Activated CD4-positive, CD25-positive, alpha-beta regulatory T cell treated with anti-CD3 and anti-CD28 coated beads, Interleukin-2, amount 50 U/mL, for 24 hours (primary cell): ENCODE measurements at regions not wholly inside any gene's neighbourhood (a gene's known extent, or its start where the extent isn't known, plus 50 kb on each side); places are given as distances from the start of the nearest gene placed in this dataset.

Experiments
- ATAC-seq, 2 donors: fragments of 150-1000 bp; cut with Tn5 transposase; one replicate each; pipeline ENCODE4 v1.10.0; 2021; ENCODE audit warnings: mild to moderate bottlenecking in 1 of 2, moderate library complexity in 1 of 2

DNA sequence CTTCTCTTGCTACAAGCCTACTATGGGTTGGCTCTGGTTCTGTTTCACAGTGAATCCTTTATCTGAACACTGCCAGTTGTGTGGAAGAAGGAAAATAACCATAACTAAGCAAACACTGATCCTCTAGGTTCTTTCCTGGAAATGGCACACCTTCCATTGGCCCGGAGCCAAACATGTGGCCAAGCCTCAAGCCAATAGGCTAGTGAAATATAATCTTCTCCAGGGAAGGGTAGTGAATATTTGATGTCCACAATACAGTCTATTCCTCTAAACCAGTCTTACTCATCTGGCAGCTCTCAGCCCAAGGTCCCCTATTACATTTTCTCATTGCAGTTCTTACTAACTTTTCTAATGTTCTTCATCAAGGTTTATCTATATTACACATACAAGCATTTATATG lies 921.3 kb downstream of the TUSC7 start:
- ATAC-seq: no peak

- ATAC-seq: no peak
Observed at GRCh38 chr3:117631781-117632180, 922.2 kb downstream of the TUSC7 start.

DNA sequence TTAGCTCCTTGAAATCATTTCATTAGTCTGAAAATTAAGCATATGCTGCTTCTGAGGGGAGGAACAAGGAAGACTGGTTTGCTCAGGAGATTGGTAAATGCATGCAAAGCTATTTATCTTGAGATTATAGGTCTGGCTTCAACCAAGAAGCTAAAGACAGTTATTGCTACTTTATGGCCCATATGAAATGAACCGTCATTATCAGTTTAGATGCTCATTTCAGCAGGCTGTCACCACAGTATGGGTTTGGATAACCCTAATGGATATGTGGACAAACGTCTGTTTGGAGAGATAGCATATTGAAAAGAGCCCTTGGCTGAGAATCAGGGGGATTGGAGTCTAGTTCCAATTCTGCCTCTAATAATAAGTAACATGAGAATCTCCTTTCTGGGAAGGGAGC lies 922.6 kb downstream of the TUSC7 start:
- ATAC-seq: no peak

DNA sequence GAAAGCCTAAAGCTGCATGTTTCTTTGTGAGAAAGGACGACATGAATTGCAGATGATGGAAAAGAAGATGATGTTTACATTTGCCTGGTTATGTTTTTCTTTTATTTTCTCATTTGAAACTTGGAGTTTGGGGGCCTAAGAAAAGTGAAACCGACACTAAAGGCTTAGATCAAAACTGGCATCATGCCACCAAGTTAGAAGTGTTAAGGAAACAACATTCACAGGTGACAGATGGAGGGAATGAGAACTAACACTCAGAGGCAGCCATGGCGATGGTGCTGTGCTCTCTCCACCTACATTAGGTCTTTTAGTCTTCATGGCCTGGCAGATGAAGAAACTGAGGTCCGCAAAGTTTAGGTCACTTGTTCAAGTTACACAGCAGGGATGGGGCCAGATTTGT lies 923.6 kb downstream of the TUSC7 start:
- no peak for ATAC-seq

DNA sequence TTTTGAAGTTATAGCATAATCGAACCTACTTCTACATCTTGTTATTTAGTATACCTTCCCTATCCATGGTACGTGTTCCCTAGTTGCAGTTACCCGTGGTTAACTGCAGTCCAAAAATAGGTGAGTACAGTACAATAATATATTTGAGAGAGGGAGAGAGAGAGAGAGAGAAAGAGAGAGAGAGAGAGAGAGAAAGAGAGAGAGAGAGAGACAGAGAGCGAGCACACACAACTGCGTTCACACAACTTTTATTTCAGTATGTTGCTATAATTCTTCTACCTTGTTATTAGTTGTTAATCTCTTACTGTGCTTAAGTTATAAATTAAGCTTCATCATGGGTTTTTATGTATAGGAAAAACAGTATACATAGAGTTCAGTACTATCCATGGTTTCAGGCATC lies 928.1 kb downstream of the TUSC7 start:
- no peak for ATAC-seq

- no peak for ATAC-seq
Observed at GRCh38 chr3:117644203-117644602, 934.6 kb downstream of the TUSC7 start.

- no peak for ATAC-seq
Observed at GRCh38 chr3:117645561-117646242, 936.1 kb downstream of the TUSC7 start.

GRCh38 chr3:117647435-117647834 lies 937.9 kb downstream of the TUSC7 start:
- ATAC-seq: no peak

- no peak for ATAC-seq
Observed at GRCh38 chr3:117651246-117651645, 941.7 kb downstream of the TUSC7 start.

- ATAC-seq: no peak
Observed at GRCh38 chr3:117656391-117656790, 946.8 kb downstream of the TUSC7 start.

- no peak for ATAC-seq
Observed at GRCh38 chr3:117657278-117657677, 947.7 kb downstream of the TUSC7 start.

- ATAC-seq: no peak
Observed at GRCh38 chr3:117660941-117661817, 951.6 kb downstream of the TUSC7 start.

DNA sequence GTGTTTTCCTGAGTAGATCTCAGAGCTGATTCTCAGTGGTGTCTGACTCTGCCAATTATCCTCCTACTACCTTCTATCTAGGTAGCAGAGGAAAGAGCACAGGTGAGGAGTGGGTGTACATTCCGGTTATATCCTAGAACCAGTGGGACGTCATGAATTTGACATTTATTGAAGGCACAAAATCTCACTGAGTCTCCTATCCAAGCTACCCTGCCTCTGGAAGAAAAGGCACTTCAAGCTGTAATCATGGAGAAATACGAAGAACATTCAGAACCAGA lies 952.2 kb downstream of the TUSC7 start:
- ATAC-seq: no peak

DNA sequence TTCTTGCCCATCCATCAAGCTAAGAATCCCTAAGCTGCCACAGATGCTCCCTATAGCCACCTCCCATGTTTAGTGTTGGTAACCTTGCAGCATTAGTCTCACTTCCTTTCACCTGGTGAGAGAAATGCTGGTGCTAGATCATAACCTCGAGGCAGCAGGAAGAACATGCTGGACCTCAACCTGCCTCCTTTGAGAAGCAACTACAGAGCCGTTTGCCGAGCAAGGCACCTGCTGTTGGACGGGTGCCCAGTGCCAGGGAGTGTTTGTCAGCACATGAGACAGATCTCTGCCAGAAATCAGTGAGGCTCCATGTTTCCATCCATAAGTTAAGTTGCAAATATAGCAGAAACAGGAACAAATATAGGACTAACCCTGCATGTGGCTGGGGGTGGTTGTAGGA lies 955.7 kb downstream of the TUSC7 start:
- no peak for ATAC-seq

GRCh38 chr3:117666325-117666724 lies 956.7 kb downstream of the TUSC7 start:
- ATAC-seq: no peak

GRCh38 chr3:117666812-117667211 lies 957.2 kb downstream of the TUSC7 start:
- ATAC-seq: no peak

DNA sequence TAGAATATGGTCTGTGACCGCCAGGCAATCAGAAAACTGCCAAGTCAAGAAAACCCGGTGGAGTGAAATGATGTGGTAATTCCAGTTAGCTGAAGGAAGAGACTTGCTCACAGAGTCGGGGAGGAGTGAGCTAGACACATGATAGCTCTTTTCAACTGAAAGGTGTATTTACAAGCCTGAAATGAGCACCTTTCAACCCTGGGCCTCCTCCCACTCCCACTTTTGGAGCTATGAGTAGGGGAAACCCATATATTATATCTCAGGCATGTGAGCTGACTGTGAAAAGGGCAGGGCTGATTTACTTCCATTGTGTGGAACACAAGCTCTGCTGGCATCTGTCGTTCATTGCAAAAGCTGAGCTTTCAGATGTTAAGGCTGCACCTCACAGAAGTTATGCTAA lies 960.2 kb downstream of the TUSC7 start:
- ATAC-seq: no peak

DNA sequence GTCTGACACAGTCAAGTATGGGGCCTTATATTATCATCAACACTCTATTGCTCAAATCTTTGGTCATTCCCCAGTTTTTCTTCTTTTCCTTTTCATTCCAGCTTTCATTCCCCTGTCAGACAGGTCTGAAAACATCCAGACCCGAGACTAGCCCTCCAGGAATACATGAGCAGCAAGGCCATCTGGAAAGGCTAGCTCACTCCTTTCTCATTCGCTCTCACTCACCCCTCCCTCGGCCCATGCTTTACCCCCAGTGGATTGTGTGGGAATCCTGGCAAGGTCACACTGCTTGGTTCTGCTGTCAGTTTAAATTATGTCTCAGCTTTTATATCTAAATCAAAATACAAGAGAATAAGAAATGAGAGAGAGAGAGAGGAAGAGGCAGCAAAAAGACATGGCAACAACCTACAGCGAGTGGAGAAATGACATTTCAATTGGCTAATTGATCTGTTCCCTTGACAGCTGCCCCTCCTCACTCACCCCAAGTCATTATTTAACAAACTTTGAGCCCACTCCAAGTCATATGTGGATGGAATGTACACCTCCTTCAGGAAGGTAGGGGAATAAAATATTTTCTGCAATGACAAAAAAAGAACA lies 962.2 kb downstream of the TUSC7 start:
- no peak for ATAC-seq

DNA sequence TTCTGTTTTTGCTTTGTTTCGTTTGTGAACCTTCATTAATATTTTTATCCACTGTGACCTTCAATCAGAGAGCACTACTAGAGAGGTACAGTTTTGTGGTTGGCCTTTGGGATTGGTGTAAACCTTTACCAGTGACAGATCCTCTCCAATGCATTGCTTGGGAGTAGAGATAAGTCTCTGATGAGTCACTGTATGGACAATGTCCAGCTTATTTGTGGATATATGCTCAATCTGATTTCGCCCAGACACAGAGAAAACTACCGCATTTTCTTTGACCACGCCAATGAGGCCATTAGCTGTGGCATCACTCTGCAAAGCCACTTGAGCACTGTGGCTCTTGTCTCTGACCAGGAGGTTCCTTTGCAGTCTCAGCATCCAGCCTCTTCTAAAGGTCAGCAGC lies 964.7 kb downstream of the TUSC7 start:
- no peak for ATAC-seq

- ATAC-seq: no peak
Observed at GRCh38 chr3:117681619-117682018, 972.0 kb downstream of the TUSC7 start.

DNA sequence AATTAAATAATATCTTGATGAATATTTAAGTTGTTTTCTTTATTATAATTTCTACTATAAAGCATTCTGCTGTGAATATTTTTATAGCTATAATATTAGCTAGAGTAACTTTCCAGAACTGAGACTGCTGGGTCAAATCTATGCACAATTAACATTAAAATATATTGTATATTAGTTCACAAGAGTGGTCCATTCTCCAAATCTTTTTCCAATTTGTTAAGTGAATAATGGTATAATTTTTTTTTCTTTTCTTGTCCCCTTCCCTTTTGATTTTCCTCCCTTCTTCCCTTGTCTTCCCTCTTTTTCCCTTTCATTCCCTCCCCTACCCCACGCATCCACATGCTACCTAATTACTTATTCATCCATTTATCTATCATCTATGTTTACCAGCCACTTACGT lies 977.5 kb downstream of the TUSC7 start:
- no peak for ATAC-seq

DNA sequence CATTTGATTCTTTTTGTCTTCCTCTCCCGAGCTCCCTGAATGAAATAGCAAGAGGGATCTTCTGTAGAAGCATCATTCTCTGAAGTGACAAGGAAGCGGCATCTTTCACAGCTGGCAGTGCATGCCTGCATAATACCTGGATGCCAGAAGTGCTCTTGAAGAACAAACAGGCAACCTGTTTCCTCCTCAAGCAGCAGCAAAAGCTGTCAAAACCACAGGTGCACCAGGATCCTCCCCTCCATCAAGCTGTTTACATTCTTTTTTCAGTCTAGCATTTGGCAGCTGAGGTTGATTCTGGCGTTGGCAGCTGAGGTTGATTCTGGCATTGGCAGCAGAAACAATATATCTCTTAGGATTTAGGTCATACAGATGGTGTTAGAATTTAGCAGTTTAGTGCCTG lies 979.0 kb downstream of the TUSC7 start:
- no peak for ATAC-seq

GRCh38 chr3:117691526-117691925 lies 981.9 kb downstream of the TUSC7 start:
- ATAC-seq: no peak

DNA sequence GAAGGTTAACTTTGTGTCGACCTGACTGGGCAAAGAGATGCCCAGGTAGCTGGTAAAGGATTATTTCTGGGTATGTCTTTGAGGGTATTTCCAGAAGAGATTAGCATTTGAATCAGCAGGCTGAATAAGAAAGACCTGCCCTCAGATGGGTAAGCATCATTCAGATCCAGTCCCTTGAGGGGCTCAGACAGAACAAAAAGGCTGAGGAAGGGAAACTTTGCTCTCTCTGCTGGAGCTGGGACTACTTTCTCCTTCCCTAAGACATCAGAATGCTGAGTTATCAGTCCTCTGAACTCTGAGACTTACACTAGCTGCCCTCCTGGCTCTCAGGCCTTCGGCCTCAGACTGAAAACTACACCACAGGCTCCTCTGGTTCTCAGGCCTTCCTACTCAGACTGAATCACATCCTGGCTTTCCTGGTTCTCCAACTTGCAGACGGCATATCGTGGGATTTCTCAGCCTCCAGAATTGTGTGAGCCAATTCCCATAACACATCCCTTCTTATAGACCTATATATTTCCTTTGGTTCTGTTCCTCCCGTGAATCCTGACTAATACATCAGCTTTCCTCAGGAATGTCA lies 982.9 kb downstream of the TUSC7 start:
- ATAC-seq: no peak
